ENCODE measurements at regions not wholly inside any gene's neighbourhood (a gene's known extent, or its start where the extent isn't known, plus 50 kb on each side); places are given as distances from the start of the nearest gene placed in this dataset.

GRCh38 chr9:29830821-29831220, 2257.5 kb upstream of the C9orf72 start:
- DNase-seq (ENCODE audit: low spot score) = no peak

- no peak for DNase-seq (ENCODE audit: low spot score)
Measured at GRCh38 chr9:29838491-29839020, 2265.3 kb upstream of the C9orf72 start.

GRCh38 chr9:29844251-29844650, 2271.0 kb upstream of the C9orf72 start:
- DNase-seq (ENCODE audit: low spot score) = no peak

GRCh38 chr9:29850664-29851063, 2277.4 kb upstream of the C9orf72 start:
- no peak for DNase-seq (ENCODE audit: low spot score)

- no peak for DNase-seq (ENCODE audit: low spot score)
Measured at GRCh38 chr9:29861803-29862202, 2288.5 kb upstream of the C9orf72 start.

- DNase-seq (ENCODE audit: low spot score) = no peak
Measured at GRCh38 chr9:29865764-29866313, 2292.6 kb upstream of the C9orf72 start.

GRCh38 chr9:29866556-29866955, 2293.3 kb upstream of the C9orf72 start:
- no peak for DNase-seq (ENCODE audit: low spot score)

GRCh38 chr9:29873579-29873978, 2300.3 kb upstream of the C9orf72 start:
- no peak for DNase-seq (ENCODE audit: low spot score)

GRCh38 chr9:29875547-29875946, 2302.3 kb upstream of the C9orf72 start:
- DNase-seq (ENCODE audit: low spot score) = no peak

GRCh38 chr9:29882767-29883166, 2309.5 kb upstream of the C9orf72 start:
- no peak for DNase-seq (ENCODE audit: low spot score)

GRCh38 chr9:29906065-29906464, 2332.8 kb upstream of the C9orf72 start:
- DNase-seq (ENCODE audit: low spot score) = no peak

GRCh38 chr9:29928072-29928471, 2354.8 kb upstream of the C9orf72 start:
- DNase-seq (ENCODE audit: low spot score) = no peak

- no peak for DNase-seq (ENCODE audit: low spot score)
Measured at GRCh38 chr9:29939559-29939958, 2366.3 kb upstream of the C9orf72 start.

GRCh38 chr9:29945012-29945411, 2371.7 kb upstream of the C9orf72 start:
- DNase-seq (ENCODE audit: low spot score) = no peak

- no peak for DNase-seq (ENCODE audit: low spot score)
Measured at GRCh38 chr9:29958469-29958868, 2385.2 kb upstream of the C9orf72 start.

GRCh38 chr9:29965834-29966233, 2392.6 kb upstream of the C9orf72 start:
- no peak for DNase-seq (ENCODE audit: low spot score)

- DNase-seq (ENCODE audit: low spot score) = no peak
Measured at GRCh38 chr9:29966247-29966646, 2393.0 kb upstream of the C9orf72 start.

- DNase-seq (ENCODE audit: low spot score) = no peak
Measured at GRCh38 chr9:29968831-29969230, 2395.6 kb upstream of the C9orf72 start.

- no peak for DNase-seq (ENCODE audit: low spot score)
Measured at GRCh38 chr9:29969408-29969807, 2396.1 kb upstream of the C9orf72 start.

GRCh38 chr9:29969856-29970647, 2396.8 kb upstream of the C9orf72 start:
- no peak for DNase-seq (ENCODE audit: low spot score)

GRCh38 chr9:29974197-29974596, 2400.9 kb upstream of the C9orf72 start:
- no peak for DNase-seq (ENCODE audit: low spot score)

GRCh38 chr9:29976981-29977380, 2403.7 kb upstream of the C9orf72 start:
- no peak for DNase-seq (ENCODE audit: low spot score)

GRCh38 chr9:29981013-29981412, 2403.4 kb upstream of the ACO1 start:
- no peak for DNase-seq (ENCODE audit: low spot score)

- DNase-seq (ENCODE audit: low spot score) = no peak
Measured at GRCh38 chr9:29999645-30000044, 2384.8 kb upstream of the ACO1 start.

Data from AG20443 (cell line).